CD14-positive monocyte (primary cell): ENCODE measurements at regions not wholly inside any gene's neighbourhood (a gene's known extent, or its start where the extent isn't known, plus 50 kb on each side); places are given as distances from the start of the nearest gene placed in this dataset.

ENCODE experiments used
- DNase-seq, 3 donors: peaks; one replicate each; pipeline ENCODE4 v3.0.0-alpha.2; 2011 to 2022
- H2AFZ ChIP-seq: 2 replicates; pipeline ENCODE4 v1.6.0; 2012; ENCODE audit warnings: mild to moderate bottlenecking, low read depth, low read length, inconsistent platforms; ENCODE audit not compliant: insufficient read depth, poor library complexity, severe bottlenecking
- H3K27ac ChIP-seq, 2 donors: 1 replicate in 1 of 2; 2 replicates in 1 of 2; pipeline ENCODE4 v1.5.1; 2012 to 2013; ENCODE audit warnings: low read length in 2 of 2, control low read depth in 1 of 2, inconsistent platforms in 1 of 2, low read depth in 1 of 2, mild to moderate bottlenecking in 1 of 2
- H3K27me3 ChIP-seq, 2 donors: one replicate each; pipeline versions ENCODE4 v1.6.0 to v1.6.1; 2011 to 2013; ENCODE audit warnings: low read length in 2 of 2; ENCODE audit not compliant: control insufficient read depth in 2 of 2, insufficient read depth in 2 of 2
- H3K36me3 ChIP-seq, 2 donors: replicated peaks in 1 of 2; 1 replicate in 1 of 2; 2 replicates in 1 of 2; pipeline versions ENCODE4 v1.5.1 to v1.6.1; 2012 to 2013; ENCODE audit warnings: low read length in 2 of 2, control low read depth in 1 of 2, inconsistent platforms in 1 of 2, mild to moderate bottlenecking in 1 of 2; ENCODE audit not compliant: insufficient read depth in 2 of 2, control insufficient read depth in 1 of 2
- H3K4me1 ChIP-seq, 2 donors: 1 replicate in 1 of 2; 2 replicates in 1 of 2; pipeline versions ENCODE4 v1.5.1 to v1.6.1; 2012 to 2013; ENCODE audit warnings: low read length in 2 of 2, control low read depth in 1 of 2, inconsistent platforms in 1 of 2, mild to moderate bottlenecking in 1 of 2, moderate library complexity in 1 of 2; ENCODE audit not compliant: insufficient read depth in 2 of 2, control insufficient read depth in 1 of 2
- H3K4me2 ChIP-seq: replicated peaks from 2 replicates; pipeline ENCODE3; 2012; ENCODE audit warnings: low read length, moderate library complexity, mild to moderate bottlenecking; ENCODE audit not compliant: poor library complexity, severe bottlenecking; ENCODE audit errors: extremely low read depth
- H3K4me3 ChIP-seq, 3 experiments: fragments of 200-600 bp in 1 of 3; sonication (generic) in 1 of 3; replicated peaks in 1 of 3; 1 replicate in 2 of 3; 2 replicates in 1 of 3; pipeline ENCODE4 v1.5.1; 2011 to 2013; ENCODE audit warnings: low read length in 3 of 3, mild to moderate bottlenecking in 3 of 3, control low read depth in 2 of 3, low read depth in 2 of 3, inconsistent platforms in 1 of 3, moderate library complexity in 1 of 3
- H3K79me2 ChIP-seq: 2 replicates; pipeline ENCODE4 v1.6.0; 2012; ENCODE audit warnings: mild to moderate bottlenecking, control low read depth, inconsistent platforms, low read length, moderate library complexity; ENCODE audit not compliant: insufficient read depth
- H3K9ac ChIP-seq: 2 replicates; pipeline ENCODE4 v1.6.0; 2017; ENCODE audit warnings: low read length, mild to moderate bottlenecking; ENCODE audit not compliant: insufficient read depth, poor library complexity, severe bottlenecking
- H3K9me3 ChIP-seq, 2 donors: replicated peaks in 1 of 2; 1 replicate in 1 of 2; 2 replicates in 1 of 2; pipeline versions ENCODE4 v1.5.1 to v1.6.1; 2012 to 2013; ENCODE audit warnings: low read length in 2 of 2, control low read depth in 1 of 2; ENCODE audit not compliant: control insufficient read depth in 1 of 2, insufficient read depth in 1 of 2
- H4K20me1 ChIP-seq: 2 replicates; pipeline ENCODE4 v1.6.0; 2012; ENCODE audit warnings: mild to moderate bottlenecking, low read length, control low read depth, moderate library complexity; ENCODE audit not compliant: insufficient read depth
- H3K27ac Mint-ChIP-seq, 7 donors: one replicate each; pipeline ENCODE4 v1.8.0; 2020; ENCODE audit warnings: mild to moderate bottlenecking in 7 of 7, mixed read lengths in 7 of 7, moderate library complexity in 6 of 7, inconsistent platforms in 2 of 7
- H3K27me3 Mint-ChIP-seq, 3 donors: one replicate each; pipeline ENCODE4 v1.8.0; 2021 to 2022; ENCODE audit warnings: low read depth in 3 of 3, mild to moderate bottlenecking in 3 of 3, mixed read lengths in 3 of 3, moderate library complexity in 3 of 3, inconsistent platforms in 1 of 3
- H3K36me3 Mint-ChIP-seq, 2 donors: one replicate each; pipeline ENCODE4 v1.8.0; 2020; ENCODE audit warnings: mixed read lengths in 2 of 2, inconsistent platforms in 1 of 2, mild to moderate bottlenecking in 1 of 2
- H3K4me1 Mint-ChIP-seq: one replicate; pipeline ENCODE4 v1.8.0; 2020; ENCODE audit warnings: mild to moderate bottlenecking, mixed read lengths
- H3K4me3 Mint-ChIP-seq, 2 donors: one replicate each; pipeline ENCODE4 v1.8.0; 2020; ENCODE audit warnings: mild to moderate bottlenecking in 2 of 2, mixed read lengths in 2 of 2, moderate library complexity in 1 of 2
- H3K9me3 Mint-ChIP-seq, 7 donors: one replicate each; pipeline ENCODE4 v1.8.0; 2020 to 2022; ENCODE audit warnings: mixed read lengths in 7 of 7, mild to moderate bottlenecking in 6 of 7, moderate library complexity in 6 of 7, inconsistent platforms in 2 of 7
- CTCF ChIP-seq: fragments of 200-600 bp; IDR thresholded peaks from one replicate; pipeline ENCODE4 v1.8.0; 2022; ENCODE audit warnings: antibody characterized with exemption, mild to moderate bottlenecking
- WGBS: methylation state at CpG from one replicate; pipeline ENCODE4 v1.1.5; 2013; ENCODE audit warnings: missing lambda C conversion rate; ENCODE audit not compliant: insufficient coverage; 5-methylcytosine and 5-hydroxymethylcytosine counted together
- intact Hi-C, 2 donors: fragments of 100-400 bp; cut with micrococcal nuclease; formaldehyde crosslinking; loops; one replicate each; pipeline versions ENCODE4 v1.15.0 to v1.15.1; 2023

GRCh38 chr5:117236941-117237340 lies 662.3 kb upstream of the SEMA6A start:
- no peak overlapping the region for H3K4me3 Mint-ChIP-seq
- Histone ChIP-seq H3K27me3 (no peaks in the 10 kb centered on the region), H3K79me2 (no peaks in the 10 kb centered on the region), H3K27ac (no peak overlapping the region), H3K4me3 (no peak overlapping the region), H3K36me3 (no peaks in the 10 kb centered on the region), H2AFZ (no peak overlapping the region), H3K4me2 (no peak overlapping the region), H3K9me3 (peaks cover 8 to 14% of the 10 kb centered on the region in 2 donors), H3K9ac (no peak overlapping the region), H3K4me1 (no peaks in the 10 kb centered on the region), H4K20me1 (no peaks in the 10 kb centered on the region)
- no peaks in the 10 kb centered on the region for H3K4me1 Mint-ChIP-seq
- peaks cover 0 to 3% (median 0%) of the 10 kb centered on the region in 3 donors for H3K27me3 Mint-ChIP-seq
- no peak for DNase-seq
- intact Hi-C loops: no loop called here
- no peaks in the 10 kb centered on the region for H3K36me3 Mint-ChIP-seq
- peaks cover 0 to 16% (median 3%) of the 10 kb centered on the region in 7 donors for H3K9me3 Mint-ChIP-seq
- no peak for TF ChIP-seq CTCF
- H3K27ac Mint-ChIP-seq: no peak overlapping the region
- WGBS: 88% methylated on average over 1 of the region's 3 CpGs

GRCh38 chr5:117235786-117236185 lies 661.2 kb upstream of the SEMA6A start:
- no peaks in the 10 kb centered on the region for H3K4me1 Mint-ChIP-seq
- H2AFZ ChIP-seq: no peak overlapping the region
- intact Hi-C loops: no loop called here
- H3K9me3 ChIP-seq: peaks cover 0 to 6% of the 10 kb centered on the region in 2 donors
- no peaks in the 10 kb centered on the region for H3K79me2 ChIP-seq
- no peaks in the 10 kb centered on the region for H3K4me1 ChIP-seq
- no peak overlapping the region for H3K4me2 ChIP-seq
- no peak overlapping the region for H3K4me3 ChIP-seq
- peaks cover 0 to 3% (median 0%) of the 10 kb centered on the region in 3 donors for H3K27me3 Mint-ChIP-seq
- no peak for TF ChIP-seq CTCF
- H3K4me3 Mint-ChIP-seq: no peak overlapping the region
- H3K36me3 Mint-ChIP-seq: no peaks in the 10 kb centered on the region
- WGBS: 74% methylated on average over 3 of the region's 5 CpGs
- H4K20me1 ChIP-seq: no peaks in the 10 kb centered on the region
- H3K36me3 ChIP-seq: no peaks in the 10 kb centered on the region
- DNase-seq: no peak
- no peak overlapping the region for H3K9ac ChIP-seq
- H3K9me3 Mint-ChIP-seq: peaks cover 0 to 11% (median 2%) of the 10 kb centered on the region in 7 donors
- no peak overlapping the region for H3K27ac ChIP-seq
- H3K27me3 ChIP-seq: no peaks in the 10 kb centered on the region
- H3K27ac Mint-ChIP-seq: no peak overlapping the region
